Ammon's horn (tissue), 1 donor: ENCODE measurements at regions not wholly inside any gene's neighbourhood (a gene's known extent, or its start where the extent isn't known, plus 50 kb on each side); places are given as distances from the start of the nearest gene placed in this dataset.

Experiments used
- DNase-seq: peaks from one replicate; pipeline ENCODE4 v3.0.0-alpha.2; 2016; ENCODE audit warnings: low spot score

DNA sequence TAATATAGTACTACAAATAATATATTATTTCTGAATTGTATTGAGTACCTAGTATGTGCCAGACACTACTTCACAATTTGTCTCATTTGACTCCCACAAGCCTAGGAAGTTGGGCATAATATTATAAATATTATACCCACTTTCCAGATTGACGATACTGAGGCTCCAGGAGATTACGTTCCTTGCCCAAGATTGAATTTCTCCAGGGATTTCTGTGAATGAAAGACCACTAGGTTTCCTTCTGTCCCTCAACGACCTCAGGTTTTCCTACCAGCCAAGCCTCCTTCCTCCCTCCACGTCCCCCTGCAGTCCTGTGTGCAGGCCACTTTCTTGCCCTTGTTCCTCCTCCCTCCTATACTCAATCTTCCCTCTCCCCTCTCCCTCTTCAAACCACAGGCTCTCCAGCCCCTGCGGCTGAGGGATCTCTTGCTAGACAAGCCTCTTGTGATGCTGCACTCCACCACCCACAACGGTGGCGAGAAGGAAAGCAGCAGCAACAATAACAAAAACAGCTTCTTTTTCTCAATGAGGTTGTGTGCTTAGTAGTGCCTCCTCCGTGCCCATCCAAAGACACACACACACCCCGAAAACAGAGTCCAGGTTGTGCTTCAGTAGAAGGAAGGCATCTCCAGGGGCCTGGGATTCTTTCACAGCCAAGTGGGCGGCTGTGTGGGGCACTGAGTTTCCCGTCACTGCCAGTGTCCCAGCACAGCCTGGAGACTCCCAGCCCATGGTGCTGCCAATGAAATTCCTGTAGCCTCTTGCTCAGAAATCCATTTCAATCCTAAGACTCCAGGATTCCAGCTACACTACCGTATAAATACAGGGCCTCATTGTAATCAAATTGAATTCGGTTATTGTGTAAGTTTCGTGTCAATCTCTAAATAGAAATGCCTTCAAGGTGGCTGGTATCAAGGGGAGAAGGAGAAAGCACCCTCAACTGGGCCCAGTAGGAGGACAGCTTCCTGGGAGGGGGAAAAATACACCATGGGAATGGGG lies 94.4 kb downstream of the NCR2 start:
- DNase-seq = no peak

DNA sequence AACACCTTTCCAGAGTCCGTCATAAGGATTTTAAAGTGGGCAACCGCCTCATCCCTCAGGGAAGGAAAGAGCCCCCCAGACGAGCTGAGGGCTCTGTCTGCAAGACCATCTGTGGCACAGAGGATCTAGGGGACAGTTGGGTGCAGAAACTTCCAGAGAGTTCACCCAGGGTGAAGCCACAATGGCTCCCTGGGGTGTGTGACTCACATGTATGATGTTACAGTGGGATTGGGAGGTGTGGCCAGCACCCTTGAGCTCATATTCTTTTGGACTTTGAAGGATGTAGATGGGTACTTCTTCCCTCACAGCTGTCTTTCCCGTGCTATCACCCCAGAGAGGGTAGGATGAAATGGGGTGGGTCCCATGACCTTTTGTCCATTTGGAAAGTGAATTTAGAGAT lies 95.5 kb downstream of the NCR2 start:
- no peak for DNase-seq

DNA sequence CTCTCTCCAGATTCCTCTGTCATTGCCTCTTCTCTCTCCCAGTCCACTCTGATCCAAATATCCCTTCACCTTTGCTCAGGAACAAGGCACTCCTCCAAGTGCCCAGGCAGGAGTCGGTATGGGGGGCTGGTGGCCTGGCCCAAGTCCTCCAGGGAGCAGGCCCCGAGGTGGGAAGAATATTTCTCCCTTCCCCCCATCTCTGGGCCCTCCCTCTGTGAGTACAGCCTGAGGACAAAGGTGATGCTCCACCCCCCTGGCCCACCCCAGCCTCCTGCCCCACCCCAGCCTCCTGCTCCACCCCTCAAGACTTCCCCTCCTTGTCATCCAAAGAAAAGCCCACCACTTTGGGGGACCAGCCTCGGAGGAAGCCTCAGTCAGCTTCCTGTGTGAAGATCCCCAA lies 96.9 kb downstream of the NCR2 start:
- no peak for DNase-seq

DNA sequence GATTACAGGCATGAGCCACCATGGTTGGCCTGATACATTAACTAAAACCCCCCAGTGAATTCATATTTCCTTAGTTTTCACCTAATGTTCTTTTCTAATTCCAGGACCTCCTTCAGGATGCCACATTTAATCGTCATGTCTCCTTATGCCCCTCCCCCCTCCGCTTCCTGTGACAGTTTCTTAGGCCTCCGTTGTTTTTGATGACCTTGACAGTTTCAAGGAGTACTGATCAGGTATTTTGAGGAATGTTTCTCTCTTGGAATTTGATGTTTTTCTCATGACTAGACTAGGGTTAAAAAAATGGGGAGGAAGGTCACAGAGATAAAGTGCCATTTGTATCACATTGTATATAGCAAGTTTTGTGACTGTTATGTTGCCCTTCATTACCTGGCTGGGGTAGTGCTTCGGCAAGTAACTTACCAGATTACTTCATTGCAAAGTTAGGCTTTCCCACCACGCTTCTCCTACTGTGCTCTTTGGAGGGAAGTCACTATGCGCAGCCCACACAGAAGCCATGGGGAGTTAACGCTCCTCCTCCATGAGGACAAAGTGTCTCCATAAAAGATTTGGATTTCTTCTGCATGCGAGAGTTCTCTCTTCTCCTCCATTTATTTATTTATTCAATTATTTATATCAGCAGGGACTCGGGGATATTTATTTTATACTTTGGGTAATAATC lies 99.5 kb downstream of the NCR2 start:
- no peak for DNase-seq

DNA sequence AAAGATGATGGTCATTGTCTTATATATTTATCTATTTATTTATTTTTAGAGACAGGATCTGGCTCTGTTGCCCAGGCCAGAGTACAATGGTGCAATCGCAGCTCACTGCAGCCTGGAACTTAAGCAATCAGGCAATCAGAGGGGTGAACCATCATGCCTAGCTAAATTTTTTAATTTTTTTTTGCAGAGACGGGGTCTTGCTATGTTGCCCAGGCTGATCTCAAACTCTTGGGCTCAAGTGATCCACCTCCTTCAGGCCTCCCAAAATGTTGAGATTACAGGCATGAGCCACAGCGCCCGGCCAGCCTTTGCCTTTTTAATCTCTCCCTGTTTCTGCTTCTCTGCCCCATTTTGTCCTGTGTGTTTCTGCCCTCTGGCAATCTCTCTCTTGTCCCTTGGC lies 102.2 kb downstream of the NCR2 start:
- no peak for DNase-seq

DNA sequence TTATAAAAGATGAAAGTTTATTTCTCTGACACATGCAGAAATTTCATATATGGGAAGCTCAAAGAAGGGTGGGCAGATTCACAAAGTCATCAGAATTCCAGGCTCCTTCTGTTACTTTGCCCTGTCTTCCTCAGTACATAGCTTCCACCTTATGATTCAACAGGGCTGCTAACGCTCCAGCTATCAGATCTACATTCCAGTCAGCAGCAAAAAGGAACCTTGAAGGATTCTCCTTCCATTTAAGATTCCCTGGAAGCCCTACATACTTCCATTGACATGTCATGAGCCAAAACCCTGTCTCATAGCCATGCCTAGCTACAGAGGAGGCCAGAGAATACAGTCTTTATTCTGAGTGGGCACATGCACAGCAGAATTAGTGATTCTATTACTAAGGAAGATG lies 103.3 kb downstream of the NCR2 start:
- DNase-seq = no peak

DNA sequence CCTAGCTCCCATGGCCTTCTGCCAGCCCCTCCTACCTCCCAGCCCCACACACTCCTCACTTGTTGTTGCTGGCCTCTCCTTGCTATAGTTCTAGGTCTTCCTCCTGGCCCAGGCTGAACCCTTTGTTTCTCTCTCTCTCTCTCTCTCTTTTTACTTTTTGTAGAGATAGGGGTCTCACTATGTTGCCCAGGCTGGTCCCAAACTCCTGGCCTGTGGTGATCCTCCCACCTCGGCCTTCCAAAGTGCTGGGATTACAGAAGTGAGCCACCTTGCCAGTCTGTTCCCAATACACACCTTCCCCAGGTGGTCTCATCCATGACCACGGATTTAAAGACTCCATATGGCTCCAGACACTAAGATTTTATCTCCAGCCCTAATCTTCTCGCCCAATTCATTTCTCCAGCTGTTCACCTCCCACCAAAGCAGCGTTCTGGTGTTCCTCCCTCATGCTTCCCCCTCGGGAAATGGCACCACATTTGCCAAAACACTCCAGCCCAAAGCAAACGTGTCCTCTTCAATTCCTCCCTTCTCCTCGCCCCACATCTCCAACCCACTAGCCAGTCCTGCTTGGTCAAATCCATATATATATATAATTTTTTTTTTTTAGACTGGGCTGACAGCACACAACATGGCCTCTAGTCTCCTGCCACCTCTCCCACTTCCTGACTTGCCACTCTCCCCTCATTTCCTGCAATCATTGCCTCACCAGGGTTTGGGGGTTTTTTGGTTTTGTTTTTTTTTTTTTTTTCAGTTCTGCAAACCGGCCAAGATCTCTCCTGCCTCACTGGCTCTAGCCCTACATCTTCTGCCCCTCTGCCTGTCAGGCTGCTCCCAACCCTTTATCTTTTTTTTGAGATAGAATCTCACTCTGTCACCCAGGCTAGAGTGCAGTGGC lies 104.4 kb downstream of the NCR2 start:
- DNase-seq = no peak

DNA sequence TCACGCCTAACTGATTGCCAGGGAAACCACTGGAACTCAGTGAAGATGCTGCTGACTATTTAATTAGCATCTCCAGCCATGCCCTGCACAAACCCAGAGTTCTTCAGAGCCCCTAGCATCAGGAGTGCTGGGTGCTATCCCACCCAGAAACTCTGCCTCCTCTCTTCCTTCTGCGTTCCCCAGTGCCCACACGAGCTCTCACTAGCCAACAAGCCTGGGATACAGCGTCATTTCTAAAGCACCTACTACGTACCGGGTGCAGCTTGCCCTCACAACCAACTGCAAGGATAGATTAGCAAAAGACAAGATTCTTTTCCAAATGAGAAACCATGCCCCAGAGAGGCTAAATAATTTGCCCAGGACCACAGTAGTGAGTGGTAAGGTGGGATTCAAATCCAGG lies 105.2 kb upstream of the FOXP4 start:
- DNase-seq = no peak

DNA sequence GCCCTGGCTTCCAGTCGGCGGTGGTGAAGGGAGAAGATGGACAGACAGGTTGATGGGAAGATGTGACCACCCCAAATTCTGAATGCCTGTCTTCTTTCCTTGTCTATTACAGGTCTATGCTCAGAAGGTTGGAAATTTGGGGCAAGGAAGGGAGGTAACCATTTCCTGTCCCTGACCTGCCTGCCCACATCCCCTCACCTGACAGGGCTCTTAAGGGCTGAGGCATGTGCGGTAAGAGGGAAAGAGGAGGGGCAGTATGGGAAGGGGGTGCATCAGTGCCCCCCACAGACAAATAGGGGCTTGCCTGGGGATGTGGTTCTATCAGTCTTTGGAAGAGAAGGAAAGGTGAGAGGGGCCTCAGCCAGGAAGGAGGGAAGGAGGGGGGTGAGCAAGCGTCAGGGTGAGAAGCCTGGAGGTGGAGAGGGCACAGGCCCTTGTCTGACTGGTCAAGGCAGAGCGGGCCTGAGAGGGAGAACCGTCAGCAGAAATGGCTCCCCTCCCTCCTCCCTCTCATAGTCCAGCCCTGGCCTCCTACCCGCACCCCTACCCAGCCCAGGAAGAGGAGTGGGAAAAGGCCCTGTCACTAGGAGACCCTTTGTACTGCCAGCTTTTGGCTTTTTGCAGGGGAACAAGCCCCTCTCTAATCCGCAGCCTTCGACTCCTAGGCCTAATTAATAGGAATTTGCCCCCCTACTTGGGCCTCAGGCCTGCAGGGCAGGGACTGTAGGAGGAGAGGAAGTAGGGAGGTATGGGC lies 104.4 kb upstream of the FOXP4 start:
- DNase-seq = no peak

DNA sequence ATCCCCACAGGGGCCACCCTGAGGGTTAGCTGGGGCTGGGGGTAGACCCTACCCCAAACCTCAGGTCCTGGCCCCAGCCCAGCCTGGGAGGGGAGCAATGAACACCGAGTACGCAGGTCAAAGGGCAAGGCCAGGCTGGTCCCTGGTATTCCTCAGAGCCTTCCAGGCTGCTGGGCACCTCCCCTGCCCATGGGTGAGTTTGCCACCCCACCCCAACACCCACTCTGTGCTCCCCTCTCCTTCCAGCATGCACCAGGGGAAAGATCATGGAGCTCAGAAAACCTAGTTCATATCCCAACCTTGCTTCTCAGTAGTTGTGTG lies 103.9 kb upstream of the FOXP4 start:
- no peak for DNase-seq

DNA sequence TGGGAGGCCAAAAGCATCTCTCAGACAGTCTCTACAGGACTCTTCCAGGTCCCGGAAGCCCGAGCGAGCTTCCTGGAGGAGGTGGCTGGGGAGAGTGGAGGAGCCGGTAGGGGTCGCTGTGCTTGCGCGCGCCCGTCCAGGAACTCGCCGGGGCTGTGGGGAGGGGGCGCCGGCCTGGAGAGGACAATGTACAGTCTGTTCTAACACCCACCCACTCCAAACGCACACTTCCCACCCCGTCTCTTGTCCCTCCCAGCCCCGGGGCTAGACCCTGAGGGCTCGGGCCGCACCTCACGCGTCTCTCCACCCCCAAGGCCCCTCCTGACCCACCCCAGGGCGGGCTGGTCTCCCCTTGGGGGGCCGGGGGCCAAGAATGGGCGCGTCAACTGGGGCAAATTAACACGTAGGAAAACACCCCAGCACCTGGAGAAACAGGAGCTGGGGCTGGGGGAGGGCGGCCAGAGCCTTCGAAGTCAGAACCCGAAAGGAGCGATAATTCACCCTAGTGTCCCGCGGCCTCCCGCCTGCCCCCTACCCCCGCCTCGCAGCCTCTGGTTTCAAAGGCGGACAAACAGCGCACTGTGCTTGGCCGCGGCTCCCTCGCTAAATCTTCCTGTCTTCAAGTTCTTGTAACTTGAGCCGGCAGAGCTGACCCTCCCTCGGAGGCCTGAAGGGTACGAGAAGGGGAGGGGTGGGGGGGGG lies 103.2 kb upstream of the FOXP4 start:
- DNase-seq = no peak

DNA sequence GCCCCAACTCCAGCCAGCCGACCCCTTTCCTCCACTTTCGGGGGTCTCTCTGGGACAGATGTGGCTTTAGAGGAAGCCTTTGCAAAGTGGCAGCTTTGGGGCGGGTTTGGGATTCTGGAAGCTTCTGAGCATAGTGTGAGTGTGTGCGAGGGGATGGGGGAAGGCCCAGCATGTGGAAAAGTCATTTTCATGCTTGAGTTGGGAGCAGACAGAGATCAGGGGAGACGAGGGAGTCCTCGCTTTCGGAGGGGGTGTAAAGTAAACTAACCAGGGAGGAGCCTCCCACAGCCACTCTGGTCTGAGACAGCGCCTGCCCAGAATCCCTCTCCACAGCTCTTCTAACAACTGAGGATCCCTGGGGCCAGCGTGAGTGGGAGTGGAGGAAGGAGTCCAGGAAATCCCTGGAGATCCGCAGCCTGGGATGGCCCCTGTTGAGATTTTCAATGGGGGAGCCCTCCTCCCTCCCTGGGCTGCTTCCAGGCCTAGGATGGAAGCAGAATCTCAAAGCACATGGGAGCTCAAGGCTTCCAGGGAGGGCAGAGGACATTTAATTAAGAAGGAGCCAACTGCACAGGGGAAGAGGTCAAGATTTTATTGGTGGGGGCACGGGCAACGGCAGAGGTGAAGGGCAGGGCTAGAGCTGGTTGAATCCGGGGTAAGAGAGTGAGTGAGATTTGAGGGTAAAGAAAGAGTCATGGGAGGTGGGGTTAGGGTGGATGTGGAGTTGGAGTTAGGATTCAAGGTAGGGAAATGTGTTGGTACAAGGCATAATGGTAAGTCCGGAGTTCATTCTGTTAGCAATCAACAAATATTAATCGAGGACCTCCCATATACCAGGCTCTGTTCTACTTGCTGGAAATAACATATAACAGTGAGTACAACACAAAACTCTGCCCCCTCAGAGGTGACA lies 102.3 kb upstream of the FOXP4 start:
- DNase-seq = no peak

DNA sequence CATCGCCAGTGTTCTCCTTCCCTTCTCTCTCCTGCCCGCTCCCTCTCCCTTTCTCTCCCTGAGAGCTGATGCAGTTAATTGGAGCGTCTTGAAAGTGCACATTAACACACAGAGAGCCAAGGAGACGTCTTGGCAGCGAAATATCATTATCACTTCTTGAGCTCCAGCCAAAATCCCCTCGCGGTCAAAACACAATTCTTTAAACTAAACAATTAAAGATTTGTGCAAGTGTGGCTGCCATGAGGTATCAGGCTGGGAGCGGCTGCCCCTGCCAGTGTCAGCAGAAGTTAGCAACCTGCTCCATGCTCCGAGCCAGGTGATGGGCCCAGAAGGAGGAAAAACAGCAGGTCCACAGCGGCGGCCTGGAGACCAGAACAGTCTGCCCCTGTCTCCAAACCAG lies 100.9 kb upstream of the FOXP4 start:
- no peak for DNase-seq

DNA sequence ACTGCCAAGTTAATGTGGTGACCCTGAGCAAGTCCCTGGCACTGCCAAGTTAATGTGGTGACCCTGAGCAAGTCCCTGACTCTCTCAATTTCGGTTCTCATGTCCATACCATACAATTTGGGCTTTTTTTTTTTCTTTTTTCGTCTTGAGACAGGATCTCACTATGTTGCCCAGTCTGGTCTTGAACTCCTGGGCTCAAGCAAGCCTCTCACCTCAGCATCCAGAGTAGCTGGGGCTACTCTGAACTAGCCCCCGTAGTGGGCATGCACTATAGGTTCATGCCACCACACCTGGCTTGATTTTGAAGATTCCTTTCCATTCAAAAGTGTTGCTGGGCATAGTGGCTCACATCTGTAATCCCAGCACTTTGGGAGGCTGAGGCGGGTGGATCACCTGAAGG lies 100.0 kb upstream of the FOXP4 start:
- DNase-seq = no peak

DNA sequence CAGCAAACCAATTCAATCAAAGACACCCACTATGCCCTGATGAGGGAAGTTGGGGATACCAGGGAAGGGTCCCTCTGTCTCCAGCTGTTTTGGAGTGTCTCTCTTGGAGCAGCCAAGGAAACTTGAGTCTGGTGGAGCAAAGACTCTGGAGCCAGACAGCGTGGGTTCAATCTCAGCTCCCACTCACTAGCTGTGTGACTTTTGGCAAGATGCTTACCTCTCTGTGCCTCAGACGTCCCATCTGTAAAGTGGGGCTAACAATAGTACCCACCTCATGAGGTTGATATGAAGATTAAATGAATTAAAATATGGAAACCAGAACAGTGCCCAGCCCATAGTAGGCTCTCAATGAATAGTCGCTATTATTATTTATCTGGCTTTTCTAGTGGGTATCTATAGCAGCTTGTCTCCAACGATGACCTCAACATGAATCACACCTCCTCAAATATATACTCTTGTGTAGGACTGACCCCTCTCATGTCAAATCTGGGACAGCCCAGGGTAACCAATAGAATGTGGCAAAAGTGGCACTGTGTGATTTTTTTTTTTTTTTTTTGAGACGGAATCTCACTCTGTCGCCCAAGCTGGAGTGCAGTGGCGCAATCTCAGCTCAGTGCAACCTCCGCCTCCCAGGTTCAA lies 99.2 kb upstream of the FOXP4 start:
- DNase-seq = no peak

DNA sequence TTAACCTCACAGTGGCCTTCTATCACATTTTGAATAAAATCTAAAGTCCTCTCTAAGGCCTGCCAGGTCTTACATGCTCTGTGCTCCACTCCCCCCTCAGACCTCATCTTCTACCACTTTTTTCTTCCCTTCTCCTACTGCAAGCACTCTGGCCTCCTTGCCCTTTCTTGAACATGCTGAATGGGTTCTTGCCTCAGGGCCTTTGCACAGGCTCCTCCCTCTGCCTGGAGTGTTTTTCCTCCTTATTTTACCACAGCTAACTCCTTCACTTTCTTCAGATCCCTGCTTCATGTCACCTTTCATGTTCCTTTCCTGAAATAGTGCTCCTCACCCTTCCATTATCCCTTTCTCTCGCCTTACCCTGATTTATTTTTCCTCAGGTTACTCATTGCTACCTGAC lies 97.9 kb upstream of the FOXP4 start:
- DNase-seq = no peak

DNA sequence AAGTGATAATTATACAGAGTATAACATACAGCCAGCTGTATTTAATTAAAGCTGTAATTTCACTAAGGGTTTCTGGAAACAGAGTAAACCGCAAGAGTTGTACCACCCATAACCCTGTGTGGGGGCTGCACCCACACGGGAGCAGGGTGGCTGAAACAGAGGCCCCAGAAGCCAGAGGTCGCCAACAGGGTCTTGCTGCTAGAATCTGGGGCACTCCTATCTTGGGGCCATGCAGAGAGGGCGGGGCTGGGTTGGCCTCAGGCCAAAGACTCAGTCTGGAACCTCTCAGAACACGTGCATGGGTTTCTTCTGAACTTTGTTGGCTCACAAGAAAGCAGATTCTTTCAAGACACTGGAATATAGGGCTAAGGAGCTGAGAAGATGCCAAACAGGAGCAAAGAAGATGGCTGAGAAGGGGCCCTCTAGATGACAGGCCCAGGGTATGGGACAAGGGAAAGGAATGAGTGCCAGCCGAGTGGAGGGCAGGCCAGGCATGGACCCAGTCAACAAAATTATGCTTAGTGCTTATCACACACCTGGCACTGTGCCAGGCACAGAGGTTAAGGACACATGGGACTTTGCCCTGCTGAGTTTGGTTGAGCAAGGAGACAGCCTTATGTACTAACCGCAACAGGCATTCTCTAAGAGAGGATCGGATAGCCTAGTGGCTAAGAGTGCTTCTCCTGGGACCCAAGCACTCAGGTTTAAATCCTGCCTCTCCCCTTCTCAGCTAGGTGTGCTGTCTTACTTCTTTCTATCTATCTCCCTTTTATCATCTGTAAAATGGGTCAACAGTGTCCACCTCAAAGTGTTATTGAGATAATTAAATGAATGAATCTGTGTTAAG lies 96.6 kb upstream of the FOXP4 start:
- DNase-seq = no peak

DNA sequence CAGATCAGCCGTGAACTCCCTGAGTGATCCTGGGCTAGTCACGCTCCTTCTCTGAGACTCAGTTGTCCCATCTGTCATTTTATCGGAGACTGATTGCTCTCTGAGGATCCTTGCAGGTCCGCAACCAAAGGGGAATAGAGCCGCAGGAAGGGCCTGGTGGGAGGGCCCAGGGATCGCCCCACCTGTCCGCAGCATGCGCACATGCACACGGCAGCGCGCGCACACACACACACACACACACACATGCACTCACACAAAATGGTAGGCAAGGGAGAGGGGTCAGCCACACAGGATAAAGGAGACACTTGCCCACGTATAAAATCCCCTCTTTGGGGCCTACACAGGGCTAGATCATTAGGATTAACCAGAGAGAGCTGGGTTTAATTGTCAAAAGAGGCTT lies 95.6 kb upstream of the FOXP4 start:
- DNase-seq = no peak

DNA sequence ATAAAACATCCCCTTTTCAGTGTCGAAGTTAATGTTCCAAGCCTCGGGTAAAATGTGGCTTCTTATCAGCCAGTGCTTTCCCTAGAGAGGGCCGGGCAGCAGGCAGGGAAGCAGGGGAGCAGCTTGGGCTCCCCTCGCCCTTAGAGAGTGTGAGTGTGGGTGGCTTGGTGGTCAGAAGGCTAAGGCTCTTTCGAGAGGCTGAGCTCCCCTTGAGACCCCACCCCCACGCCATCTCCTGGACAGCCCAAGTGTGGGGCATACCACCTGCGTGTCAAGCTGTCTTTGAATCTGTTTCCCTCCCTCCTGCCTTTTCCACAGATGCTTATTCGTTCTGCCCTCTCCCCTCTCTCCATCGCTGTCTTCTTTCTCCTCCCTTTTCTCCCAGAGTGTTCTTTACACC lies 95.1 kb upstream of the FOXP4 start:
- peak; percentile 12 for DNase-seq
